ENCODE measurements at regions not wholly inside any gene's neighbourhood (a gene's known extent, or its start where the extent isn't known, plus 50 kb on each side); places are given as distances from the start of the nearest gene placed in this dataset.
"Not testable (repeated sequence)": the region's sequence is repeated elsewhere in the genome, so short reads cannot be mapped to it uniquely, and the experiment has no call there.

GRCh38 chr3:13245615-13245978, 172.4 kb upstream of the IQSEC1 start:
- no peak for DNase-seq

- no peak for DNase-seq
Measured at GRCh38 chr3:13243586-13243985, 170.4 kb upstream of the IQSEC1 start.

- no peak for DNase-seq
Measured at GRCh38 chr3:13242364-13242737, 169.1 kb upstream of the IQSEC1 start.

- no peak for DNase-seq
Measured at GRCh38 chr3:13241621-13242363, 168.6 kb upstream of the IQSEC1 start.

GRCh38 chr3:13240928-13241618, 167.8 kb upstream of the IQSEC1 start:
- DNase-seq = no peak

- no peak for DNase-seq
Measured at GRCh38 chr3:13239467-13239760, 166.2 kb upstream of the IQSEC1 start.

GRCh38 chr3:13238687-13239466, 165.6 kb upstream of the IQSEC1 start:
- DNase-seq = no peak

GRCh38 chr3:13237776-13238490, 164.7 kb upstream of the IQSEC1 start:
- DNase-seq = no peak

GRCh38 chr3:13236557-13237173, 163.4 kb upstream of the IQSEC1 start:
- no peak for DNase-seq

- no peak for DNase-seq
Measured at GRCh38 chr3:13235897-13236296, 162.7 kb upstream of the IQSEC1 start.

- DNase-seq = no peak
Measured at GRCh38 chr3:13235079-13235478, 161.8 kb upstream of the IQSEC1 start.

- DNase-seq = no peak
Measured at GRCh38 chr3:13234666-13235065, 161.4 kb upstream of the IQSEC1 start.

- no peak for DNase-seq
Measured at GRCh38 chr3:13233487-13234485, 160.6 kb upstream of the IQSEC1 start.

GRCh38 chr3:13231781-13232666, 158.8 kb upstream of the IQSEC1 start:
- DNase-seq = no peak

GRCh38 chr3:13229273-13229949, 156.2 kb upstream of the IQSEC1 start:
- DNase-seq = no peak

GRCh38 chr3:13228584-13228983, 155.4 kb upstream of the IQSEC1 start:
- DNase-seq = no peak

GRCh38 chr3:13228169-13228568, 154.9 kb upstream of the IQSEC1 start:
- DNase-seq = not testable (repeated sequence)

- DNase-seq = no peak
Measured at GRCh38 chr3:13227315-13228165, 154.3 kb upstream of the IQSEC1 start.

- DNase-seq = no peak
Measured at GRCh38 chr3:13224967-13225366, 151.7 kb upstream of the IQSEC1 start.

Data from stimulated activated CD4-positive, alpha-beta T cell treated with anti-CD3 and anti-CD28 coated beads, Interleukin-4, amount 100 ng/mL, for 1 hour (primary cell).